Thoracic aorta (tissue), 2 donors: ENCODE measurements at regions not wholly inside any gene's neighbourhood (a gene's known extent, or its start where the extent isn't known, plus 50 kb on each side); places are given as distances from the start of the nearest gene placed in this dataset.

Source experiments
- ATAC-seq: fragments of 150-250 bp; one replicate; pipeline ENCODE4 v1.8.0; 2017; ENCODE audit warnings: low read depth; ENCODE audit not compliant: insufficient number of reproducible peaks, low FRiP score
- DNase-seq: peaks from one replicate; pipeline ENCODE4 v3.0.0-alpha.2; 2020; ENCODE audit warnings: low spot score
- H3K27ac ChIP-seq, 2 donors: fragments of 200-600 bp; sonication (generic); 1 replicate in 1 of 2; 2 replicates in 1 of 2; pipeline ENCODE4 v1.5.1; 2016; ENCODE audit warnings: mild to moderate bottlenecking in 2 of 2, moderate library complexity in 2 of 2
- H3K27me3 ChIP-seq: fragments of 200-600 bp; sonication (generic); replicated peaks from 2 replicates; pipeline ENCODE4 v1.6.0; 2016; ENCODE audit warnings: mild to moderate bottlenecking; ENCODE audit not compliant: insufficient read depth
- H3K36me3 ChIP-seq: fragments of 200-600 bp; sonication (generic); one replicate; pipeline ENCODE4 v1.5.1; 2016
- H3K4me1 ChIP-seq, 2 donors: fragments of 200-600 bp; sonication (generic); 1 replicate in 1 of 2; 2 replicates in 1 of 2; pipeline versions ENCODE4 v1.5.1 to v1.6.0; 2016; ENCODE audit warnings: low read depth in 2 of 2, mild to moderate bottlenecking in 1 of 2; ENCODE audit not compliant: control insufficient read depth in 1 of 2
- H3K4me3 ChIP-seq: fragments of 200-600 bp; sonication (generic); 2 replicates; pipeline ENCODE4 v1.5.1; 2016; ENCODE audit warnings: mild to moderate bottlenecking
- H3K9me3 ChIP-seq: fragments of 200-600 bp; sonication (generic); 2 replicates; pipeline ENCODE4 v1.5.1; 2016
- CTCF ChIP-seq: fragments of 200-600 bp; sonication (generic); IDR thresholded peaks from one replicate; pipeline ENCODE4 v1.5.1; 2019; ENCODE audit warnings: antibody characterized with exemption

- H3K27me3 ChIP-seq: no peaks in the 10 kb centered on the region
- H3K4me3 ChIP-seq: no peak overlapping the region
- peaks cover 23 to 64% of the 10 kb centered on the region in 2 donors for H3K4me1 ChIP-seq
- no peak for DNase-seq
- H3K27ac ChIP-seq: peak overlapping the region; percentile 40 to 45
- no peak for ATAC-seq
- no peaks in the 10 kb centered on the region for H3K9me3 ChIP-seq
- no peaks in the 10 kb centered on the region for H3K36me3 ChIP-seq
- TF ChIP-seq CTCF: no peak
Measured at GRCh38 chr3:42019953-42020260, 58.0 kb upstream of the ULK4 start.

GRCh38 chr3:42019144-42019952 lies 57.4 kb upstream of the ULK4 start:
- Histone ChIP-seq H3K27me3 (no peaks in the 10 kb centered on the region), H3K36me3 (no peaks in the 10 kb centered on the region), H3K27ac (peak overlapping the region in 1 of 2 donors; percentile 40), H3K4me3 (no peak overlapping the region), H3K4me1 (peaks cover 19 to 63% of the 10 kb centered on the region in 2 donors), H3K9me3 (no peaks in the 10 kb centered on the region)
- ATAC-seq (no peak), DNase-seq (no peak)
- no peak for TF ChIP-seq CTCF

- Histone ChIP-seq H3K9me3 (no peaks in the 10 kb centered on the region), H3K4me3 (peak overlapping the region; percentile 94), H3K27me3 (no peaks in the 10 kb centered on the region), H3K36me3 (no peaks in the 10 kb centered on the region), H3K27ac (peak overlapping the region; percentile 58 to 61), H3K4me1 (peaks cover 9 to 42% of the 10 kb centered on the region in 2 donors)
- ATAC-seq (peak; percentile 3), DNase-seq (peak; percentile 8)
- TF ChIP-seq CTCF: no peak
Measured at GRCh38 chr3:42014921-42015533, 53.1 kb upstream of the ULK4 start.

- TF ChIP-seq CTCF: no peak
- Histone ChIP-seq H3K36me3 (no peaks in the 10 kb centered on the region), H3K27me3 (no peaks in the 10 kb centered on the region), H3K9me3 (no peaks in the 10 kb centered on the region), H3K4me3 (peak overlapping the region; percentile 94), H3K27ac (peak overlapping the region; percentile 58 to 61), H3K4me1 (peaks cover 9 to 36% of the 10 kb centered on the region in 2 donors)
- DNase-seq (no peak), ATAC-seq (no peak)
Measured at GRCh38 chr3:42014458-42014920, 52.6 kb upstream of the ULK4 start.

GRCh38 chr3:42013691-42014457 lies 52.0 kb upstream of the ULK4 start:
- peaks cover 9 to 36% of the 10 kb centered on the region in 2 donors for H3K4me1 ChIP-seq
- no peaks in the 10 kb centered on the region for H3K36me3 ChIP-seq
- no peaks in the 10 kb centered on the region for H3K9me3 ChIP-seq
- H3K27ac ChIP-seq: peak overlapping the region; percentile 38 to 58
- DNase-seq (no peak), ATAC-seq (no peak)
- no peak for TF ChIP-seq CTCF
- H3K27me3 ChIP-seq: no peaks in the 10 kb centered on the region
- H3K4me3 ChIP-seq: peak overlapping the region; percentile 94
